ENCODE measurements at regions not wholly inside any gene's neighbourhood (a gene's known extent, or its start where the extent isn't known, plus 50 kb on each side); places are given as distances from the start of the nearest gene placed in this dataset.

DNA sequence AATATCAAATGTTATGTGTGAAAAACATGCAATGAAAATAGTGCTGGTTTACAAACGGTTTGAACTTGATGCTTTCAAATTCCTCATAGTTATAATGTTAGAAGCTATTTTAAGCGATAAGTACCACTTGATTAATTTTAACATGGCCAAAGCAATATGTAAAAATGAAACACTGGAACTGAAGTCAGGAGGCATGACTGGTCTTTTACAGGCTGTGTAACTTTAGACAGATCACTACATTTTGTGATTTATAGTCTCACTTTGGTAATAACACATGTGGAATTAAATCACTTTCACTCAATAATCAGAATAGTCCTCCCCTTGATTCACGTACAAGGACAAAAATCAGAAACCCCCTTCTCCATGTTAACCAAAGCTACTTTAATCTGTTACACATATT, 482.7 kb upstream of the NECTIN3 start:
- Histone ChIP-seq H3K27me3 (no peaks in the 10 kb centered on the region), H3K27ac (no peak overlapping the region), H3K4me3 (no peak overlapping the region), H3K4me1 (replicated peaks in 1 of 2) (no peaks in the 10 kb centered on the region), H3K36me3 (replicated peaks in 1 of 2) (no peaks in the 10 kb centered on the region), H3K9me3 (replicated peaks in 1 of 3) (no peaks in the 10 kb centered on the region)
- WGBS, 4 donors: 55 to 72% (median 61%) methylated on average over 3 of the region's 3 CpGs
- DNase-seq: no peak
- intact Hi-C loops (cut with DNase I): no loop called here
- TF ChIP-seq, protein P1, sequence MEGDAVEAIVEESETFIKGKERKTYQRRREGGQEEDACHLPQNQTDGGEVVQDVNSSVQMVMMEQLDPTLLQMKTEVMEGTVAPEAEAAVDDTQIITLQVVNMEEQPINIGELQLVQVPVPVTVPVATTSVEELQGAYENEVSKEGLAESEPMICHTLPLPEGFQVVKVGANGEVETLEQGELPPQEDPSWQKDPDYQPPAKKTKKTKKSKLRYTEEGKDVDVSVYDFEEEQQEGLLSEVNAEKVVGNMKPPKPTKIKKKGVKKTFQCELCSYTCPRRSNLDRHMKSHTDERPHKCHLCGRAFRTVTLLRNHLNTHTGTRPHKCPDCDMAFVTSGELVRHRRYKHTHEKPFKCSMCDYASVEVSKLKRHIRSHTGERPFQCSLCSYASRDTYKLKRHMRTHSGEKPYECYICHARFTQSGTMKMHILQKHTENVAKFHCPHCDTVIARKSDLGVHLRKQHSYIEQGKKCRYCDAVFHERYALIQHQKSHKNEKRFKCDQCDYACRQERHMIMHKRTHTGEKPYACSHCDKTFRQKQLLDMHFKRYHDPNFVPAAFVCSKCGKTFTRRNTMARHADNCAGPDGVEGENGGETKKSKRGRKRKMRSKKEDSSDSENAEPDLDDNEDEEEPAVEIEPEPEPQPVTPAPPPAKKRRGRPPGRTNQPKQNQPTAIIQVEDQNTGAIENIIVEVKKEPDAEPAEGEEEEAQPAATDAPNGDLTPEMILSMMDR (IDR thresholded peaks at IDR 0.05): no peak
- no peak for TF ChIP-seq POLR2A (IDR thresholded peaks at IDR 0.05)

DNA sequence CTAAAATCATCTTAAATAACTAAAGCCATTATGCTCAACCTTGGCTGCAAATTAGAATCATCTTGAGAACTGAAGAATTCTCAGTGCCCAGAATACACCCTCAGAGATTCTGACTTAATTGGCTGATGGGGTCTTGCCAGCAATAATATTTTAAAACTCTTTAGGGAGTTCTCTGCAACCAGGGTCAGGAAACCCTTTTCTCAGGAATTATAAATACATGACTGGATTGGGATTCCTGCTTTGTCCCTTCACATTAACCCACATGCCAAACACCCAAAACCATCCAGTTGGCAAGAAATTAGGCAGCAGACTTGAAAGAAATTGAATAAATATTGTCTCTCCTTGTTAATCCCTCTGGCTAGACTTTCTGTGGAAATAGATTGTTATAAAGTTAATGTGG, 482.3 kb upstream of the NECTIN3 start:
- Histone ChIP-seq H3K4me1 (replicated peaks in 1 of 2) (no peaks in the 10 kb centered on the region), H3K27me3 (no peaks in the 10 kb centered on the region), H3K36me3 (replicated peaks in 1 of 2) (no peaks in the 10 kb centered on the region), H3K27ac (no peak overlapping the region), H3K9me3 (replicated peaks in 1 of 3) (no peaks in the 10 kb centered on the region), H3K4me3 (no peak overlapping the region)
- intact Hi-C loops (cut with DNase I): no loop called here
- TF ChIP-seq POLR2A (IDR thresholded peaks at IDR 0.05): no peak
- TF ChIP-seq, protein P1 (IDR thresholded peaks at IDR 0.05): no peak
- no peak for DNase-seq

- Histone ChIP-seq H3K9me3 (replicated peaks in 1 of 3) (no peaks in the 10 kb centered on the region), H3K36me3 (replicated peaks in 1 of 2) (no peaks in the 10 kb centered on the region), H3K4me1 (replicated peaks in 1 of 2) (no peaks in the 10 kb centered on the region), H3K4me3 (no peak overlapping the region), H3K27ac (no peak overlapping the region), H3K27me3 (no peaks in the 10 kb centered on the region)
- DNase-seq: no peak
- intact Hi-C loops (cut with DNase I): no loop called here
- TF ChIP-seq POLR2A (IDR thresholded peaks at IDR 0.05): no peak
- TF ChIP-seq, protein P1 (IDR thresholded peaks at IDR 0.05): no peak
Observed at GRCh38 chr3:110593749-110594148, 477.9 kb upstream of the NECTIN3 start.

DNA sequence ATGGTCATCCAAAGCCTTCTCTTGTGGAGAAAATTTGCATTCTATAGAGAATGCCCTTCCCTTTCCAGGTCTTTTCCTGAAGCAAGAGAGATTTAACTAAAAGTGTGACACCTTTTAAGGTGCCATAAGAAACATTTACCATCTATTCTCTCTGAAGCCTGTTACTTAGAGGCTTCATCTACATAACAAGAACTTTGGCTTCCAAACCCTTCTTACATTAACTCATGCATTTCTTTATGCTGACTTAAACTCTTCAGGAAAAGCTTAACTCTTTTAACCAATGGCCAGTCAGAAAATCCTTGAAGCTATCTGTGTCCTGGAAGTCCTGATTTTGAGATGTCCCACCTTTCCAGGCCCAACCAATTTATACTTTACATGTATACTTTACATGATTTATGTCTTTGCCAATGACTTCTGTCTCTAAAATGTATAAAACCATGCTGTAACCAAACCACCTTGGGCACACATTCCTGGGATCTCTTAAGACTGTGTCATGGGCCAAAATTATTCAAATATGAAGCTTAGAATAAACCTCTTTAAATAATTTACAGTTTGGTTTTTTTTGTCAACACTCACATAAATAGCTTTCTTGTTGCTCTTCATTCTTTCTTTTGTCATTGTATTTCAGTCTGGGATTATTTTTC, 472.6 kb upstream of the NECTIN3 start:
- Histone ChIP-seq H3K4me3 (no peak overlapping the region), H3K27me3 (no peaks in the 10 kb centered on the region), H3K4me1 (replicated peaks in 1 of 2) (no peaks in the 10 kb centered on the region), H3K36me3 (replicated peaks in 1 of 2) (no peaks in the 10 kb centered on the region), H3K9me3 (replicated peaks in 1 of 3) (no peaks in the 10 kb centered on the region), H3K27ac (no peak overlapping the region)
- intact Hi-C loops (cut with DNase I): no loop called here
- TF ChIP-seq, protein P1 (IDR thresholded peaks at IDR 0.05): no peak
- TF ChIP-seq POLR2A (IDR thresholded peaks at IDR 0.05): no peak
- no peak for DNase-seq
